Fibroblast of skin of left quadriceps (primary cell): ENCODE measurements at regions not wholly inside any gene's neighbourhood (a gene's known extent, or its start where the extent isn't known, plus 50 kb on each side); places are given as distances from the start of the nearest gene placed in this dataset.
A peak's percentile ranks its signal among the peaks of the same experiment; 100 is the strongest.

Source experiments
- DNase-seq, 2 experiments: peaks; one replicate each; pipeline ENCODE4 v3.0.0-alpha.2; 2013; ENCODE audit warnings: low read depth in 2 of 2

DNA sequence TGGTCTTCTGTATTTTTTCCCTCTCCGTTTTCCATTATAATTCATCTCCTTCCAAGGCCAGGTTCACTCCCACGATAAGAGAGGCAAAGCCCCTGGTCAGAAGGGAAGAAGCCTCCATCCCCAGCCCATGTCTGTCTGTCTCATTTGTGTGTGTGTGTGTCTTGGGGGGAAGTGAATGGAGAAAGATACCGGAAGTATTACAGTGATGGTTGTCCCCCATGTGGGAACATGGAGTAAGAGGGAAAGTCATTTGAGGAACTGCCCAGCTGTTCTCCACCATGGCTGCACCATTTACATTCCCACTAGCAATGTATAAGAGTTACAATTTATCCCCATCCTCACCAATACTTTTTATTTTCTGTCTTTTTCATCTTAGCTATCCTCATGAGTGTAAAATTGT, 113.6 kb upstream of the ATP8B1 start:
- DNase-seq, result no peak

GRCh38 chr18:57915865-57916582, 112.9 kb upstream of the ATP8B1 start:
- no peak for DNase-seq

DNA sequence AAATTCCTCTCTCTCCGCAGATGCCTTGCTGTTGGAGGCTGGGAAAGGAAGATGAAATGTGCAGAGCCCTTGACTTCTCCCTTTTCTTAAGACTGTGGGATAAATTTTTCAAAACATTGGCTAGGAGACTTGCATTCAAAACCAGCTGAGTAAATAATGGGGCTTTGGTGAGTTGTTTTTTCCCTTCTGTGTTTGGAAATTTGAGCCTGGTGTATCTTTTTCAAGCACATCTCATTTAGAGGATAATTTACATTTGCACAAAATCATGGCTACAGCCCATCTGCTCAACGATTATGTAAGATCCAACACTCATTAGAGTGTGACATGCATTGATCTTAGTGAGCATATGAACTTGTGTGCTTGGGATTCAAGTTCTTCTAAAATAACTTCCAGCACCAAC, 112.1 kb upstream of the ATP8B1 start:
- DNase-seq, result no peak

- no peak for DNase-seq
These were observed 110.6 kb upstream of the ATP8B1 start for GRCh38 chr18:57913686-57914085.

DNA sequence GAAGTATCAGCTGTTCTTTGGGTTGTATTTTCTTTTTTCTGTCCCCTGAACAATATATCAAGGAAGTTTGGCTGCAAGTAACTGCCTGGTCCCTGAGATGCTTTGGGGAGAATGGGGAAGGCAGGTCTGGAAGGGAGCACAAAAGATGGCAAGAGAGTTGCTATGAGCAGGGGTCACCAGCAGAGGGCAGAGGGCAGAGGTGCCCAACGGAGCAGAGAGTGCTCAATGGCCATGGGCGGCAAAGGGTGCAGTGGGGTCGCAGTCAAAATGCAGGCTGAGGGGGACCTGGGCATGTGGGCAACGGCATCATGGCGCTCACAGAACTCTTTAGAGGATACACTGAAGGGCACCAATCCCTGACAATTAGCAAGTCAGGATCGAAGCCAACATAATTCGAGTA, 107.7 kb upstream of the ATP8B1 start:
- no peak for DNase-seq

DNA sequence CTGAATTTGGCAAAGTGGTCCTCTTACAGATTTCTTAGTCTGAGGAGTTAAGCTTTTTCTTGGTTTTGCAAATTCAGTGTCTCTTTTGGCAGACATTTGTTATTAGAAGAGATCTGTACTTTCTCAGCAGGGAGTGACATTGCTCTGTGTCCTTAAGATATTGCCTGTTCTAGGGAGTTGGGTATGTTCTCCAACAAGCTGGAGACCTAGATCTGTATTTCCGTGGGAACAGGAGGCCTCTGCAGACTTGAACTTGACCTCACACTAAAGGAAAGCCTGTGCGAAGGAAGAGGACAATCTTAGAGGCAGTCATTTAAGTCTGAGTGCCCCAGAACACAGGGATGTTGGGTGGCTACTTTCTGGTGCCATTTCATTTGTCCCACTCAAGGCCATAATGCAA, 107.0 kb upstream of the ATP8B1 start:
- DNase-seq, result no peak

- DNase-seq, result no peak
These were observed 106.5 kb upstream of the ATP8B1 start for GRCh38 chr18:57909620-57910019.

DNA sequence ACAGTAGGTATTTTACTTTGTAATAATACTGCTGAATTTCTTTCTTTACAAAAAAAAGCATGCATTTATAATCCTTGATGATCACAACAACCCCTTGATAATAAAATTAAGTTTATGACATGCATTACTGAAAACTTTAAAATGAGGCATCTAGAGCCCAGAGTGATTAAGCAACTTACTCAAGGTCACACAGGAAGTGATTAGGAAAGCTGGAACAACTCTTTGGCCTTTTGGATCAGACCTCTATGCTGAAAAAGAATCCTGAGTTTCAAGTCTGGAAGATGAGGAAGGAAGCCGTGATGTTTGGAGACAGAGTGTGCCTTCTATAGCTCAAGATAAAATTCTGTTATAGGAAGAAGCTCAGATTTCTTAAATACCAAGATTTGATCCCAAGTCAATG, 105.0 kb upstream of the ATP8B1 start:
- DNase-seq, result no peak

DNA sequence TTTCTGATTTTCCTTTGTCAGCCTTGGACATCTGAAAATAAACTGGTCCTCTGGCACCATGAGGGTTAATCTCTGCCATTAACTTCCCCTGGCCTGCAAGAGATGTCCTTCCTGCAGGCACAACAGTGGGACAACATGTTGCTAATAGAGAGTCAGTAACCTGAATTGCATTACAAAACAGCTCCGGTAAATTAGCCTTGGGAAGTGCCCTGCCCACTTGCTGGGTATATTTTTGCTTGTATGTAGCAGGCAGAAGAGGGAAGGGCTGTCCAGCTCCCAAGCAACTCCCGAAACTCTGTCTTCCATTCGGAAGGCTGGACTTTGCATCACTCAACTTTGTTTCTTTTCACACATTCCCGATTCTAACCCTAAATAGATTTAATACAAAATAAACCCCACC, 104.4 kb upstream of the ATP8B1 start:
- no peak for DNase-seq

GRCh38 chr18:57906852-57907251, 103.7 kb upstream of the ATP8B1 start:
- DNase-seq, result no peak

DNA sequence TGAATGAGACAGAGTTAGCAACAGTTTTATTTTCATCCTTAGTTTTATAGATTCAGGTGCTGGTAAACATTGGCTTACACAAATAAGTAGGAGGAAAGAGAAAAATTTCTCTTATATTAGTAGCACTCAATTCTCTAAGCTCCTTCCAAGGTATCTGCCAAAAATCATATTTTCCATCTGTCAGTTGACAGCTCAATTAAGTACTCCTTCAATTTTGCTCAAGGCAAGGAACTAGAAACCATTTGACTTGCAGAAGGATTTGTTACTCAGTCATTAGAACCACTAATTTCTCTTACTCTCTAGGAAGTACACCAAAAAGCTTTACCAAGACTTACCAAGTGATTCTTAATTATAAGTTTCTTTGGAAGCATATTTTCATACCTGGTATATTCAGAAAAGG, 101.4 kb upstream of the ATP8B1 start:
- DNase-seq, result no peak

DNA sequence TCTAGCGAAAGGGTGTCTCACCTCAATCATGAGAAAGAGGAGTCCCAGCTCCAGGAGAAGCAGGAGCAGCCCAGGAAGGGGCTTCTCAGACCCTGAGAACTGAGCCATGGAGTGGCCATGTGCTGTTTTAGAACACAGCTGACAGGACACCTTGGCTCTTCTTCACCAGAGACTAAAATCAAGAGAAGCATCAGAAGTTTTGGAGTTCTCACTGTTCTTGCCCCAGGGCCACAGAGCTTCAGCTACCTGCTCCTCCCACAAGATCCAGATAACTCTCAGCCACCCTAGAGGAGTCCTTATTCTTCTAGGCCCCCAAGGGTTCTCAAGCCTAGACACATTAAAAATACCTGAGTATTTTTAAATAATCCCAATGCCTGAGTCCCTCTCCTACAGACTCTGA, 99.6 kb upstream of the ATP8B1 start:
- DNase-seq, result no peak

- DNase-seq, result no peak
These were observed 98.9 kb upstream of the ATP8B1 start for GRCh38 chr18:57901825-57902589.

- DNase-seq, result peak; percentile 34 to 47
These were observed 97.9 kb upstream of the ATP8B1 start for GRCh38 chr18:57900906-57901435.

DNA sequence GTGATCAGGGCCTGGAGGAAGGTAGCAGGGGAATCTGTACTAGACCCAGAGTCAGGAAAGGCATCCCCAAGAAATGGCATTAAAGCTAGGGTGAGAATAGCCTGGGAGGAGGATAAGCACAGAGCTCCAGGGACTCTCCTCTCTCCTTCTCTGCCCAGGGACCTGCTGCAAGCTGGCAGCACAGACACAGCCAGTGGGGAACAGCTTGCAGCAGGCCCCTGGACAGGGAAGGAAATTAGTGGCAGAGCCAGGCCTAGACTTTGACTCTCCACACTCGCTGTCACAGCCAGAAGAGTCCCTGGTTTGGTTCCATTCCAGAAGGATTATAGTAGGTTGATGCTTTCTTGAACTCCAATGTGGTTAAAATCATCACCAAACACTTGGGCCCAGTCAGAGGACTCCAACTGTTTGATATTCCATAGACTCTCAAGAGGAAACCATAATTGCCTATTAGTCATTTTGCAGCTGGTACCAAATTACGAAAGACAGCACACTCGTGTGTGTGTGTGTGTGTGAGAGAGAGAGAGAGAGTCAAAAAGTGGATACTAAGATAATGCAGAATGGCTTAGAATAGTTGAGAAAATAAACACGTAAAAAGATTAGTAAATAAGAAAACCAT, 95.5 kb upstream of the ATP8B1 start:
- DNase-seq, result peak; percentile 88 to 89

GRCh38 chr18:57895182-57895581, 92.1 kb upstream of the ATP8B1 start:
- no peak for DNase-seq

- no peak for DNase-seq
These were observed 88.7 kb upstream of the ATP8B1 start for GRCh38 chr18:57891707-57892391.

DNA sequence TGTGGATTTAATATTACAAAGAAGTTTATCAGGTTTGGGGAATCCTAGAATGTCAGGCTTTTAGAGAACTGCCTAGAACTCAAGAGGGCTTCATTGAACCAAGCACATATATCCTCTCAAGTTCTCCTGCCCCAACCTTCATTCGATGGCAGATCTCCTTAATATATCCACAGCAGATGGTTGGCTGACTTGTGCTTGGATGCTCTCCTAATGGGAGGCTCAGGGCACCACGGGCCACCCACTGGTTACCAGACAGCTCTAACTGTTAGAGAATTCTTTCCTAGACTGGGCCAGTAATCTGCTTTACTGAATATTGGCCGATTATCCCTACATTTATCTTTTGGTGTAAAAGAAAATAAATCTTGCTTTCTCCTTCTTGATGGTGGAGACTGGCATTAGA, 87.2 kb upstream of the ATP8B1 start:
- DNase-seq, result no peak

DNA sequence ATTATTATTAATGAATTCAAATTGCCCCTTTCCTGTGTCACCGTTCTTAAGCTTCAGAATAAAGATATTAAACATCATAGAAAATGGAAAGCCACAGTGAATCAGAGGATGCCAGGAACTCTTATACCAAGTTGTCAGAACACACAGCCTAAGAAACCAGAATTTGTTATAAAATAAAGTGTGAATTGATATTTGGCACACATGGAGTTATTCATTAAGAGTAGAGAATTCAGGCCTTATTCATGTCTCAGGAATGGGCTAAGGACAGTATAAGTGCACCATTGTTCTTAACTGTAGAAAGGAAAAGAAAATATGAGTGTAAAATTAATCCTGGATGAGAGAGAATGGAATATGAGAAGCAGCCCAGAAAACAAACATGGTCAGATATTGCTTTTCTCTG, 86.7 kb upstream of the ATP8B1 start:
- no peak for DNase-seq

- no peak for DNase-seq
These were observed 84.6 kb upstream of the ATP8B1 start for GRCh38 chr18:57887543-57888383.

DNA sequence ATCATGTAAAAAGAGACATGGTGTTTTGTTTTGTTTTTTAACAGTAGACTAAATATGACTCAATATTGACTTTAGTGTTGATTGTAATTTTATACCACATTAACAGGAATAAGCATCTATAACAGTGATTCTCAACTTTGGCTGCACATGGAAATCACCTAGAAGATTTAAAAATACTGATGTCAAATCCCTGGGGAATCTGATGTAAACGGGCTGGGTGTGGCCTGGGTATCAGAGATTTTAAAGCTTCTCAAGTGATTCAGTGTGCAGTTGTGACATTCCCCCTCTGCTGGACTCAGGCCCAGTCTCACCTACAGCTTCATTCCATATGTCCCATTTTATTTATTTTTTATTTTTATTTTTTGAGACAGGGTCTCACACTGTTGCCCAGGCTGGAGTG, 82.8 kb upstream of the ATP8B1 start:
- no peak for DNase-seq
